Non-pigmented ciliary epithelial cell (primary cell): ENCODE measurements at regions not wholly inside any gene's neighbourhood (a gene's known extent, or its start where the extent isn't known, plus 50 kb on each side); places are given as distances from the start of the nearest gene placed in this dataset.

Experiments
- DNase-seq: peaks from one replicate; pipeline ENCODE4 v3.0.0-alpha.2; 2010; ENCODE audit warnings: low read depth

DNA sequence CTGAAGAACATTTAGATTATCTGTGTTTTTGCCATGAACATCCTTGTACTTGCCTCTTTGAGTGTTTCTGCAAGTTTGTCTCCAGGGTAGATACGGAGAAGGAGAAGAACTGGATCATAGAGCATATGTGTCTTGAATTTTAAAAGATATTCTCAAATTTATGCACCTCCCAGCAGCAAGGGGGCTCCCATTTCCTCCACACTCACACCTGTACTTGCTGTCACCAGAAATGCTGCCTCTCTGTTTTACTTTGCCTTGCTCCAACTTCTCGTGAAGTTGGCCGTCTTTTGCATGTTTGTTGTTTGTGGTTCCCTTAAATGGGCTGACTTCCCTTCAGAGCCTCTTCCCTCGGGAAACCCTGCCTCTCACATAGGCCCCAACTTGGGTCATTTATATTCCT is 171.0 kb downstream of the TFAP2C start:
- no peak for DNase-seq

DNA sequence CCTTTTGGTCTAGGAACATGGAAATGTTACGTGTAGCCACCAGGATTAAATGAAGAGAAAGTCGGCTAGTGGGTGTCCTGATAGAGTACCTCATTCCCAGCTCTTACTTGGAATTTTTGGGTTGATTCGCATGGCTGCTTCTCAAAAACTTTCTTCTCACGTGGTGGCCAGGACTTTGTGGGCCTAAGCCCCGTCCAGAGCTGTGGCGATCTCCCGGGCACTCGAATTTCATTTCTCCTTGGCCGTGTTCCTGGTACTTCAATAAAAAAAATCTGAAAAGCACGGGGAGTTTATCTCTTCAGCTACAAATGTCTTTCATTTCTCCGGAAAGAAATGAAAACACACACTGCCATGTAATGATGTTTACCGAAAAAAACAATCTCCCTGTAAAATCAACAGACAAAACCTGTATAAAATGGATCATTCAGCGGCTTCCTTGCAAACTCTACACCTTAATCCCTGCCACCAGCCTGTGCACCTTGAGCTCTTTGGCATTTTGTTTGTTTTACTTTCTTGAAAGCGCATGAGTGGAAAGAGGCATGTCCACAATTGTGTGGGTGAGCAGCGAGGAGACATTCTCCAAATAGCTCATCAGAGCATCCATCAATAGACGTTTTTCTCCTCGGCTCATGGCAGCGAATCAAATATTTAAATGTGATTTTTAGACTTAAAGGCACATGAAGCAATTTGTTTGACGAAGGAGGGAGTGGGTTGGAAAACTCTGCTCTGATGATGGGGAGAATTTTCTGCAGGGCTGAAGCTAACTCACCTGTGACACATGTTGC is 173.1 kb downstream of the TFAP2C start:
- DNase-seq, result no peak

DNA sequence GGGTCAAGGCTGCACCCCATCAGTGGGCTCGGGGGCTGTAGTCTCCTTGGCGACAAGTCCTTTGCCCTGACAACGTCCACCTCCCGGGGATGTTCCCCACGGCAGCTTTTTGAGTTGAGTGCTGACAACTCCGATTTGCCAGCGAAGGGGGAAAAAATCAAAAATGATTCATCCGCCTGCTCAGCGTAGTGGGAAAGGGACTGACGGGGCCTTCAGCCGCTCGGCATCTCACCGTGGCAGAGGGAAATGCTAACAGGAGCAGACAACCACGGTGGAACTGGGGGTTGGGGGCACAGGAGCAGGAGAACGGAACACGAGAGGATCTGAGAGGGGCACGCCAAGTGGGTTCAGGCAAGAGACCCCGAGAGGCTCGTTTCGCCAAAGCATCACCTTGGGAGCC is 173.7 kb downstream of the TFAP2C start:
- no peak for DNase-seq

DNA sequence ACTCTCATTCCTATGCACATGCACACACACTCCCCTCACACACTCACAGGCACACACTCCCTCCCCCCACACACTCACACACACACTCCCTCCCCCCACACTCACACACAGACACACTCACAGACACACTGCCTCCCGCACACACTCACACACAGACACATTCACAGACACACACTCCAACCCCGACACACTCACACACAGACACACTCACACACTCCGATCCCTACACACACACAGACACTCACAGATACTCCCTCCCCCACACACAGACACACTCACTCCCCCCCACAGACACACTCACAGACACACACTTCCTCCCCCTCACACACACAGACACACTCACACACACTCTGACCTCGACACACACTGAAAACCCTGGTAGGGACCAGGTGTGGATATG is 176.2 kb downstream of the TFAP2C start:
- DNase-seq, result no peak

DNA sequence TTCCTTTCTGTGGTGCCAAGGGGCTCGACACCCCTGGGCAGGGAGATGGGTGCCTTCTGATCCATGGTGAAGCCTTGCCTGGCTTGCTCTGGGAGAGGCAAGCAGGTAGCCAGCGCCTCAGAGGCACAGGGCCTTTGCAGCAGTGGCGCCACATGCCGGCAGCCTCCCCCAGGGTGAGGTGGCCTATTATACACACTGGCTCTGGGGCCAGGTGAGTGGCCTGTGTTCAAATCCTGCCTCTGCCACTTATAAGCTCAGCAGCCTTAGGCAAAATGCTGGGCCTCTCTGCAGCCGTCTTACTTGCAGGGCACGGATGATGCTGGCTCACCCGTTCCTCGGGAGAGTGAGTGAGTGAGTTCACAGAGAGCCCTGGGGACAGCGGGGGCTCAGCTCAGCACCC is 176.9 kb downstream of the TFAP2C start:
- no peak for DNase-seq

DNA sequence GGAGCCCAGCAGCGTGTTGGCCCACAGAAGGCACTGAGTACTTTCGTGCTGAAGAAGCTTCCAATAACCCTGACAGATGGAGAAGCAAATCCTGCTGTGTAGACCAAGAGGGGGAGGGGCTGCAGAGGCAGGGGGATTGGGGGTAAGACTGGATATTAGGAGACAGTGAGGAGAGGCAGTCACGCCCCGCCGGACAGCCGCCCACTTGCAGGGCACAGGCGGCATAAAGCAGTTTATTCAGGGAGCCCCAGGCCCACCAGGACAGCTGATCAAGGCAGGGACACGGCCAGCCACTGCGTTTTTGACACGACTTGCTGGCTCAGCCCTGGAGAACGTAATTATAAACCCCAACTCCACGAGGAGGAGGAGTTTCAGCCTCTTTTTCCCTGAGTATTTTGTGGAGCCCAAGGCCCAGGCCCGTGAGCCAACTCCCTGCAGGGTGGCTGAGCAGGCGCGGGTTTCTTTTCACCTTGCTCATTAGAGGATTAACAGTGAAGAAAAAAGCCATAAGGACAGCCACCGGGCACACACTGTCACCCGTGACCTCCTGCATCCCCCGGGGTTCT is 177.9 kb downstream of the TFAP2C start:
- DNase-seq, result no peak

DNA sequence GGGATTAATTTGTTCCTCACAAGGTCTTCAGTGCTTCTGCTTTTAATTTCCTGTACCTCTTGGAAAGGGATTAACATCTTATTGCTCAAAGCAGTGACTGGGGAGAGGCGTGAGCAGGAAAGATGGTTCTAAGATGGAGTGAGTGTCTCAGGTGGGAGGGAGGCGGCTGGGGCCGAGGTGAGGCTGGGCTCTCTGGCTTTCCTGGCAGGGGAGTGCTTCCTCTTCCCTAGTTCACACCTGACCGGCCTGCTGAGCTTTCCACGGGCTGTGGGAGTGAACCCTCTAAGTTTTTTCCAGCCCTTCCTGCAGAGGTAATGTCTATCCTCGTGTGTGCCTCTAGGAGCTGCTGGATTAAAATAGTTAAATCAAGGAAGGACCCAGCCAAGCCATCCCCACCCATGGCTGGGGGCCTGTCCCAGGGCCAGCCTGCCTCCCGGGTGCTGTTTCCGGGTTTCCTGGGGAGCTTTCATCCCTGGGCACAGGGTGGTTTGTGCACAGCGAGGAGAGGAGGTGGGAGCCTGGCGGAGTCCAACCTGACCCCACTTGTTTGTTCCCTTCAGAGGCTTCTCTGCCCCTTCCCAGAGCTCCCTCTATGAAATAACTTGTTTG is 179.1 kb downstream of the TFAP2C start:
- DNase-seq, result no peak

DNA sequence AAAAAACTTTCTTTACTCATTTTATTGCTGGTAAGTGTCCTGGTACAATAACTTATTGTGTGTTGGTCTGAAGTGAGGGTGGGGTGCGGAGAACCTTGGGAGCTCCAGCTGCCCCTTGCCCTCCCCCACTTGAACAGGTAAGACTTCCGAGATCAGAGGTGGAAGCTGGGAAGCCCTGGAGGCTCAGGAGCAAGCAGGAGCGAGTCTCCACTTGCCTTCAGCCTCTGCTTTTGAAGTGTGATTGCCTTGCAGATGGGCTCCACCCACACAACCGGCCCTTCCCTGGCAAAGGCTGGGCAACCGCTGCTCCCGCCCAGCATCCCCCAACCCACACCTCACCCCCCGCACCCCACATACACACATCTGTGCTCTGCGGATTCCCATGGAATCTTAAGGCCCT is 179.6 kb downstream of the TFAP2C start:
- DNase-seq, result no peak

DNA sequence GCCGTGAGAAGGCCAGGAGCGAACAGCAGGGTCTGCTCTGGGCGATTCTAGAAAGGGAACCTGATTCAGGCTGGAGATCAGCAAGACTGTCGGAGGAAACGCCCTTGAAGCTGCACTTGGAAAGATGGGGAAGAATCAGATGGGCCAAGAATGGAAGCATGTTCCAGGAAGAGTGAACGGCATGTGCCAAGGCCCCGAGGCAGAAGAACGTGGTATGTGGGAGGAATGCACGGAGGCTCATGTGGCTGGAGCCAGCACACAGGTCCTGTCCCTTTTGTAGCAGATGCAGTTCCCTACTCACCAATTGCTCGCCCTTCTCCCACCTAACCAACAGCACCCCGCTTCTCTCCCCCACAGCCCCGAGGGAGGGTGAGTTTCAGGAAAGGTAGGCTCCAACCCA is 180.6 kb downstream of the TFAP2C start:
- no peak for DNase-seq

DNA sequence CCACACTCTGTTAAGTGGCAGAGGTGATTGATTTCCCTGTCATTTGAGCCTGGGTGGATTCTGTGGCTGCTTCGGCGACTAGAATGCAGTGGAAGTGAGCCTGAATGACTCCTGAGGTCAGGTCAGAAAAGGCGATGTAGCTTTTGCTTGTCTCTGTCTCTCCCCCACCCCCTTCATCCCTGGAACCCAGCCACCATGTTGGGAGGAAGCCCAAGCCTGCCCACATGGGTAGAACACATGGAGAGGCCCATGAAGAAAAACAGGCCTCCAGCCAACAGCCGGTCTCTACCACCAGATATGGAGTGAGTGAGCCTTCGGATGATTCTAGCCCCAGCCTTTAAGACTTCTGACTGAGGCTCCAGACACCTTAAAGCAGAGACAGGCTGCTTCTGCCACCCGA is 181.0 kb downstream of the TFAP2C start:
- DNase-seq, result no peak

DNA sequence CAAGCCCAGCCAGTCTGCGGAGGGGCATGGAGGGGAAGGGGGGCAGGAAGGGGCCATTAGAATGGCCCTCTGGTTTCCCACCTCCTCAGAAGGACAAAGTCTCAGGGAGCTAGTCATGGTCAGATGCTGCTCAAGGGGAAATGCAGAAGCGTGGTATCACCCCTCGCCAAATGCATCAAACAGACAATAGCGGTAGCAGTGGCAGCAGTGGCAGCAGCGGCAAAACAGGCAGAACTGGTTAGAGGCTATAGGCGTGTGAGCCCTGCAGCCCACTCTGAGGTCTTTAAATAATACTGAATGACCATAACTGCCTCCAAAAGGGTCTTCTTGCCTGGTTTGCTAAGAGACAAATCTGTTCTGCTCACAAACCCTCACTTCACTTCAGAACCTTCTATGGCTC is 186.7 kb downstream of the TFAP2C start:
- DNase-seq, result no peak

DNA sequence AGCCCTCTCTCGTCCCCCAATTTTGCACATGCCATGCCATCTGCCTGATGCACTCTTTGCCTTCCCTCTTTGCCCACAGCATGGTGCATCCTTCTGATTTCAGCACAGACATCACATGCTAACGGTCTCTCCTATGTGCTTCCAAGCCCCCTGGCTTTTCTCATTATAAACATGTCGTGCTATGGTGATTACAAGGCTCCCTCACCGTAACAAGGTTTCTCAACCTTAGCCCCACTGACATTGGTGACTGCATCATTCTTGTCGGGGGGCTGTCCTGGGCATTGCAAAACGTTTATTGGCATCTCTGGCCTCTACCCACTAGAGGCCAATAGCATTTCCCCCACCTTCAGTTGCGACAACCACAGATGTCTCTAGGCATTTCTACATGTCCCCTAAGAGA is 187.2 kb downstream of the TFAP2C start:
- no peak for DNase-seq

DNA sequence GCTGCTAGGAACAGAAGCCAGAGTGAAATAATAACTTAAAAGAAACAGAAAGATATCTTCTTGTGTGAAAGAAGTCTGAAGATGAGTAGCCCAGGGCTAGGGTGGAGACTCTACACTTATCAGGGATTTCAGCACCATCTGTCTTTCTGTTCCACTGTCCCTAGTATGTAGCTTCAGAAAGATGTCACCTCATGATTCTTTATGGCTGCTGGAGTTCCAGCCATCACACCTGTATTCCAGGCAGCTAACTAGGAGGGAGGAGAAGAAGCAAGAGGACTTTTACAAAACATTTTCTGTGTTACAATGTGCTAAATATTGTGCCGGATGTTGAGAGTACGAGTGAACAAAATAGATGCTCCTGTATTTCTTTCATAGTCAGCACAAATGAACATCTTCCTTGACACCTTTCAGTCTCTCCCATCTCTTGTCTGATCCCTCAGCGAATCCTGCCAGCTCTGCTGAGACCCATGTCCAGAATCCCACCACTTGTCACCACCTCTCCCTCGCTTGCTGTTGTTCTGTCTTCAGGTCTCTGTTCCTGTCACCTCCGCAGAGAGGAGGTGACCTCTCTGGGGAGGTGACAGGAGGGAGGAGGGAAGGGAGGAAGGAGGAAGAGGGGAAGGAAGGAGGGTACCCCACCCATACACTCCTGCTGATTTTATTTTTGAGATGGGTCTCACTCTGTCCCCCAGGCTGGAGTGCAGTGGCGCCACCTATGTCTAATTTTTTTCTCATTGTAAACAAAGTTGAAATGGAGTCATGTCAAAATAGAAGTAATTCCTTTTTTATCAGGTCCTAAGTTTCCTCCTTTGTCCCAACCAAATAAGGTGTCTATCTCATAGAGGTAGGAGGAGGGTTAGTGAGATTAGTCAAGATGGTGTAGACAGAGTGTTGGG is 188.9 kb downstream of the TFAP2C start:
- no peak for DNase-seq

DNA sequence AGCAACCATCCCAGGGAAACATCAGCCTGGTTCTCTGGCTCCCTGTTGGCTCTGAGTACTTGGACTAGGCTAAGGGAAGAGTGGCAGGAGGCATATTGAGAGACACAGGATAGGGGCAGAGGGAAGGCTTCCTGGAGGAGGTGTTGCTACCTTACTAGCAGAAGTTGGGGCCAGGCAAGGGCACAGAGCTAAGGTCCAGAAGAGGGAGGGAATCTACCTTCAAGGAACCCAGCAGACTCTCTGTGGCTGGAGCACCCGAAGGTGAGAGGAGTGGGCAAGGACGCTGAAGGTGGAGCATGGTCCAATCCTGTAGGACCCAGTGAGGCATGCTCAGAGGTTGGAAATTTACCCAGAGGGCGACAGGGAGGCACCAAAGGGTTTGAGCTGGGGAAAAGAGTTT is 191.9 kb downstream of the TFAP2C start:
- DNase-seq, result no peak

DNA sequence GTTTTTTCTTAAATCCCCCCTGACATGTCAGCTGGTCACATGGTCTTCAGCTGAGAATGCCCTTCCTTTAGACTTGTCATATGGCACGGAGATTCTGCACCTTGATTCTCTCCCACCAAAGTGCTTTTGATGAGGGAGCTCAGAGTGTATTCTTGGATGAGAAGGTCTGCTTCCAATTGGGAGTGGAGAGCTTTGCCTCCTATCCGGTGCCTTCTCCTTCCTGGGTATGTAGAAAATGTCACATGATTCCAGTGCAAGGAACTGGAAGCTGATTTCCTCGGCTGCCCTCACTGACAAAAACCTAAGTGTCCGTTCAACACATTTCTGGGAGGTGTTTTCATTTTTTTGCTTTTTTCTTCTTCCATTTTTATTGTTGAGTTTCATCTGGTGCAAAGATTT is 197.2 kb downstream of the TFAP2C start:
- DNase-seq, result no peak

DNA sequence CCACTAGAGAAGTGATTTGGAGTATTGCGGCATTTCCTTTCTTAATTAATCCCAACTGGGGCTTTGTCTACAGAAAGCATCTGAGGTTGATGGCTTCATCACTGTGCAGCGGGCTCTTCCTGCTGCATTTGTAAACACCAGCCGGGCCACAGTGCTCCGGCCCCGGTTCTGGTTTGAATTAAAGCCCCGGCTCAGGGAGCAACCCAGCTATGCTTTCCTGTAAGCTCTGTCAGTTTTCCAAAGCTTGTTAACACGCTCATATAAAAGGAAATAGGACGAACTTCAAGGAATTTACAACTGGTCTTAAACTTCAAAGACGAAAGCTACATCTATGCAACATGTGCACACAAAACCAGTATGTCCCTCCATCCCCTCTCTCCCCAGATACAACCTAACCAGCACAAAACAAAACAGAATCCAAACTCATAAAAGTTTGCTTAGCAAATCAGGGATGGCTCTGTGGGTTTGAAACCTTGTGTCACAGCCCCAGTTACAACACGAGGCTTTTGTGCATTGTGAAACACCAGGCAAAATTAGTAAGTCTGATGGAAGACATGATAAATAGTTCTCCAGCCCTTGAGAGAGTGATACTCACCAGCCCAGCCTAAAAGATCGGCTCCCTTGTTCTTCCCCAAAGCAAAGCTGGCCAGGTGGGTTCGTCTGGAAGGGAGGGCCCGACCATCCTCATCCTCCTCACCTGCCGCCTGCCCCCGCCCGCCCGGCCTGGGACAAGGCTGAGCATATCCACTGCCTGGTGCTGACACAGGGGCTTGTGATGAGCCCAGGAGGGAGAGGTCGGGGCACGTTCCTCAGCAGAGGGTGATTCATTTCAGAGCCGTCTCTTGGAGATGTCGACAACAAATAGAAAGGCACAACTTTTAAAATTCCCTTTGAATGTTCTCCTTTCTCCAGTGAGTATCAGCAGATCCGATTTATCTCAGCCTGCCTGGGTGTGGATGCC is 197.9 kb downstream of the TFAP2C start:
- no peak for DNase-seq

DNA sequence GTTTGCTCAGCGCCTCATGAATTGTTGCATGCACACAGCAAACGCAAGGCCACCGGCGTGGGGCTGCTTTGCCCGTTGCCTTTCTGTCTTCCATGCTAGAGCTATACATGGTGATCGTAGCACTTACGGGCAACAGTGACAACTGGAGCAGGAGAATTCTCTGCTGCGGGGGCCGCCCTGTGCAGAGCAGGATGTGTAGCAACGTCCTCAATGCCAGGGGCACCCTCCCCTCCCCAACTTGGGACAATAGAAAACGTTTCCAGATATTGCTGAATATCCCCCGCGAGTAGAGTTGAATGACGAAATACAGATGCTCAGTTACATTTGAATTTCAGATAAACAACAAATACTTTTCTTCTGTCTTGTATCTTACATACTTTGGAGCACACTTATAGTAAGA is 198.7 kb downstream of the TFAP2C start:
- DNase-seq, result no peak

DNA sequence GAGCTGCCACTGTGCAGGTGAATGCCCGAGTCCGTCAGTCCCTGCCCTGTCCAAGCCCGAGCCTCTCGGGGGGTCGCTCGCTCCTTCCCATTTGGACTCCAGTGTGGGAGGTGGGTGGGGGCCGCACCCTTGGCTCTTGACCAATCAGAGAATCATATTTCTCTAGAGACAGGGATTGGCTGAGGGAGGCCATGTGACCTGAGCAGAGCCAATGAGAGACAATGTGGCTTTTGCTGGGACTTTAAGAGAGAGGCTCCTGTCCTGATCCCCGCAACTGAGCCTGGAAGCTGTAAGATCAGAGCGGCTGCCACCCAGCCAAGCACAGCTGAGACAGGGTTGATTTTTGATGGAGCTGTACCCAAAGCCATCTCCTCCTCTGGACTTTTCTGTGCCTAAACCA is 199.3 kb downstream of the TFAP2C start:
- DNase-seq, result no peak

DNA sequence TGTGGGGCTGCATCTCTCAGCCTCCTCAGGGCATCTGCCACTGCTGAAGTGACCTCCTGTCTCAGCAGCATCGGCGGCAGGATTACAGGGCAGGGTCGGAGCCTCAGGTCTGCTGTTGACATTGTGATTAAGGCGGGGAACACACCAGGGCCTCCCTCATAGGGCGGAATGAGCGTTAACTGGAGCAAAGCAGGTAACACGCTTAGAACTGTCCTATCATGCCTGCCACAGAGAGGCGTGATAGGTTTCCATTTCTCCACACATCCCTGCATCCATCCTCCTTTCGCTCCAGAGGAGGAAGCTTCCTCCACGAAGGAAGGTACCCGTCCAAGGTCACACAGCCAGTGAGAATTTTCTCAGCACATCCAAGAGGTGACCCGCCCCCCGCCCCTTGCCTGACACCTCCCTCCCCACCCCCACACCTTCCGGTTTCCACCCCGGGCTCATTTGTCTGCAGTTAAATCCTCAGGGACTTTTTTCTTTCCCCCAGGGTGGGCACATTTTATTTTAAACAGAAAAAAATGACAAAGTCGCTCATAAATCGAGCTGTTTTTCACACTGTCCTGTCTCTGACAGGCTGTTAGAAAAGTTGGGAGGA is 200.8 kb downstream of the TFAP2C start:
- no peak for DNase-seq

DNA sequence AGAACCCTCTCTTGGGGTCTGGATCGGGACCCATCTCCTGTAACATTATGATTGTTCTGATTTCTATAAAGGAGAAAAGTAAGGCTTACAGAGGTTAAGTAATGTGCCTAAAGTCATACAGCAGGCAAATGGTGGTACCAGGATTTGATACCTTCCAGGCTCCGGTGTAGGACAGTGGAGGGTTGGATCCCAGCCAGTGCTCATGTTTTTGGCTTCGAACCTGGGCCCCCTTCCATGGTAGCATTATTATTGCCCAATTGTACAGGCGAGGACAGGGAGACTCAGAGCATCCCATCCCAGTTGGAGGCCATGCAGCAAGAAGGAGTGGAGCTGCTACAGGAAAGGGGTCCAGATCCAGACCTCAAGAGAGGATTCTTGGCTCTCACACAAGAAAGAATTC is 202.7 kb downstream of the TFAP2C start:
- no peak for DNase-seq

DNA sequence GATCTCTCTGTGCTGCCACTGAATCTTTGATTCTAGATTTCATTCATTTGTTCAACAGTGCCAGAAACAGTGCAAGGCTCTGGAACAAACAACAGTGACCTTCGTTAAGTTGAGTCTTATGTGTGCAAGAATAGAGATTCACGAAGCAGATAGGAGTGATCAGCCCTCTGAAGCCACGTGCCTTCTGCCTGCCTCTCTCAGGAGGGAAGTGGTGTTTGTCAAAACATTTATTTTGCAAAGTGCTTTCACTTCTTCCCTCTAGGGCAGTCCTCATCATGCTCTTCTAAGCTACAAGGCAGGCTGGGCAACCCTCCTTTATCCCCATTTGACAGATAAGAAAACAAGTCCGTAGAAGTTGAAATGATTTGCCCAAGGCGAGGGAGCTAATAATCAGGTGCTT is 204.3 kb downstream of the TFAP2C start:
- DNase-seq, result no peak
